ENCODE measurements at regions not wholly inside any gene's neighbourhood (a gene's known extent, or its start where the extent isn't known, plus 50 kb on each side); places are given as distances from the start of the nearest gene placed in this dataset.

- no peaks in the 10 kb centered on the region for H3K4me1 Mint-ChIP-seq
- H3K4me3 Mint-ChIP-seq: no peak overlapping the region
- no peaks in the 10 kb centered on the region for H3K9me3 Mint-ChIP-seq
- H3K36me3 Mint-ChIP-seq (ENCODE audit: low read depth): no peaks in the 10 kb centered on the region
- H3K27me3 Mint-ChIP-seq (ENCODE audit: low read depth): no peaks in the 10 kb centered on the region
- no peak for TF ChIP-seq CTCF (IDR thresholded peaks at IDR 0.05; ENCODE audit: unreplicated experiment in 3 of 3)
- no peak overlapping the region for H3K27ac Mint-ChIP-seq
Observed at GRCh38 chr15:31792611-31793199, 237.6 kb upstream of the CHRNA7 start.

DNA sequence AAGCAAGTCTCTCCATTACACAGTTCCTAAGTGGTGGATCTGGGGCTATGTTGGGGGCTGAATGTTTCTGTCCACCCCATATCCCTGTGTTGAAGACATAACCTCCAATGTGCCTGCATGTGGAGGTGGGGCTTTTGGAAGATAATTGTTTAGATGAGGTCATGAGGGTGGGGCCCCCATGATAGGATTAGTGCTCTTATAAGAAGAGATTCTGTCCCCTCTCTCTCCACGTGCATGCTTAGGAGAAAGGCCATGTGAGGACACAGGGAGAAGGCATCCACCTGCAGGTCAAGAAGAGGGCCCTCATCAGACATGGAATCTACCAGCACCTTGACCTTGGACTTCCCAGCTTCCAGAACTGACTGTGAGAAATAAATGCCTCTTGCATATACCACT, 231.0 kb upstream of the CHRNA7 start:
- Mint-ChIP-seq H3K9me3 (no peaks in the 10 kb centered on the region), H3K4me3 (no peak overlapping the region), H3K36me3 (ENCODE audit: low read depth) (no peaks in the 10 kb centered on the region), H3K4me1 (no peaks in the 10 kb centered on the region), H3K27me3 (ENCODE audit: low read depth) (no peaks in the 10 kb centered on the region), H3K27ac (no peak overlapping the region)
- no peak for TF ChIP-seq CTCF (IDR thresholded peaks at IDR 0.05; ENCODE audit: unreplicated experiment in 3 of 3)

- no peak for TF ChIP-seq CTCF (IDR thresholded peaks at IDR 0.05; ENCODE audit: unreplicated experiment in 3 of 3)
- no peak overlapping the region for H3K27ac Mint-ChIP-seq
- H3K4me1 Mint-ChIP-seq: no peaks in the 10 kb centered on the region
- no peaks in the 10 kb centered on the region for H3K36me3 Mint-ChIP-seq (ENCODE audit: low read depth)
- H3K9me3 Mint-ChIP-seq: no peaks in the 10 kb centered on the region
- H3K4me3 Mint-ChIP-seq: no peak overlapping the region
- no peaks in the 10 kb centered on the region for H3K27me3 Mint-ChIP-seq (ENCODE audit: low read depth)
Observed at GRCh38 chr15:31799715-31800321, 230.5 kb upstream of the CHRNA7 start.

- no peaks in the 10 kb centered on the region for H3K9me3 Mint-ChIP-seq
- H3K4me3 Mint-ChIP-seq: no peak overlapping the region
- H3K36me3 Mint-ChIP-seq (ENCODE audit: low read depth): no peaks in the 10 kb centered on the region
- H3K4me1 Mint-ChIP-seq: no peaks in the 10 kb centered on the region
- TF ChIP-seq CTCF (IDR thresholded peaks at IDR 0.05; ENCODE audit: unreplicated experiment in 3 of 3): no peak
- no peak overlapping the region for H3K27ac Mint-ChIP-seq
- no peaks in the 10 kb centered on the region for H3K27me3 Mint-ChIP-seq (ENCODE audit: low read depth)
Observed at GRCh38 chr15:31801152-31801551, 229.2 kb upstream of the CHRNA7 start.

GRCh38 chr15:31802761-31803160, 227.6 kb upstream of the CHRNA7 start:
- Mint-ChIP-seq H3K4me3 (no peak overlapping the region), H3K36me3 (ENCODE audit: low read depth) (no peaks in the 10 kb centered on the region), H3K9me3 (no peaks in the 10 kb centered on the region), H3K27ac (no peak overlapping the region), H3K4me1 (no peaks in the 10 kb centered on the region), H3K27me3 (ENCODE audit: low read depth) (no peaks in the 10 kb centered on the region)
- no peak for TF ChIP-seq CTCF (IDR thresholded peaks at IDR 0.05; ENCODE audit: unreplicated experiment in 3 of 3)

DNA sequence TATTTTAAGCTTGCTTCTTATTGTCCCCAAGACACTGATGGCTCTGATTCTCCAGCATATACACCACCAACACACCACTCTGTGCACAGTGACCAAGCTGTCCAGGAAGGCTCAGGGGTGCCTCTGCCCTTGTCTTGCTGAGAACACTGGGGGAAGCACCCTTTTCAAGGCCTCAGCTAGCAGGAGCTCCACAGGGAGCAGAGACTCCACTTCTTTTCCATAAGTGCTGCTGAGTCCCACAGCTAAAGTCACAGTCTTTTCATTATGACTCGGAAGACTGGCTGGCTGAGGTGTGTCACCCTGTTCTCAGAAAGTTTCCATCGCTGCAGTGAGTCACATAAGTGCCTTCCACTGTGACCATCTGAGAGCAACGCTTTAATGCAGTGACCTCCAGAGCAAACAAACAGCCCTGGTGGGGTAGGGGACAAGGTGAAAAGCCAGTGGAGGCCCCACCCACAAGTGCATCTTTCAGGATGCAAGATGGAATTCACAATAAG, 226.9 kb upstream of the CHRNA7 start:
- Mint-ChIP-seq H3K4me3 (no peak overlapping the region), H3K9me3 (no peaks in the 10 kb centered on the region), H3K36me3 (ENCODE audit: low read depth) (no peaks in the 10 kb centered on the region), H3K27ac (no peak overlapping the region), H3K27me3 (ENCODE audit: low read depth) (no peaks in the 10 kb centered on the region), H3K4me1 (no peaks in the 10 kb centered on the region)
- TF ChIP-seq CTCF (IDR thresholded peaks at IDR 0.05; ENCODE audit: unreplicated experiment in 3 of 3): no peak
